ENCODE measurements at regions not wholly inside any gene's neighbourhood (a gene's known extent, or its start where the extent isn't known, plus 50 kb on each side); places are given as distances from the start of the nearest gene placed in this dataset.

DNA sequence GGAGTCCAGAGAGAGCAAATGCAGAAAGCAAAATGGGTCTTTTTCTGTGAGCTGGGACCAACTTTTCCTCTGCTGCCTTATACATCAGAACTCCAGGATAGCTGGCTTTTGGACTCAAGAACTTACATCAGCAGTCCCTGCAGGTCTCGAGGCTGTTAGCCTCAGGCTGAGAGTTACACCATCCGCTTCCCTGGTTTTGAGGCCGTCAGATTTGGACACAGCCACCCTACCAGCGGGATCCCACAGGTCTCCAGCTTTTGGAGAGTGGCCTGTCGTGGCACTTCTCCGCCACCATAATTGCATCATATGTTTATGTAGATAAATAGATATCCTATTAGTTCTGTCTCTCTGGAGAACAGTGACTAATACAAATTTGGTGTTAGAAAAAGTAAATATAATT lies 64.2 kb downstream of the TRIL start:
- TF ChIP-seq CTCF (IDR thresholded peaks at IDR 0.05), result no peak
- no peak for TF ChIP-seq POLR2A (IDR thresholded peaks at IDR 0.05)
